ENCODE measurements at regions not wholly inside any gene's neighbourhood (a gene's known extent, or its start where the extent isn't known, plus 50 kb on each side); places are given as distances from the start of the nearest gene placed in this dataset.

- TF ChIP-seq CTCF (IDR thresholded peaks at IDR 0.05): no peak
- TF ChIP-seq POLR2AphosphoS5 (IDR thresholded peaks at IDR 0.05; ENCODE audit: insufficient read depth in 1 of 2, low read depth in 1 of 2): no peak
- TF ChIP-seq POLR2A (IDR thresholded peaks at IDR 0.05): no peak
Observed at GRCh38 chr2:22347306-22347705, 1037.7 kb upstream of the KLHL29 start.

All from vagina (tissue), 2 donors.